ENCODE measurements at regions not wholly inside any gene's neighbourhood (a gene's known extent, or its start where the extent isn't known, plus 50 kb on each side); places are given as distances from the start of the nearest gene placed in this dataset.

DNA sequence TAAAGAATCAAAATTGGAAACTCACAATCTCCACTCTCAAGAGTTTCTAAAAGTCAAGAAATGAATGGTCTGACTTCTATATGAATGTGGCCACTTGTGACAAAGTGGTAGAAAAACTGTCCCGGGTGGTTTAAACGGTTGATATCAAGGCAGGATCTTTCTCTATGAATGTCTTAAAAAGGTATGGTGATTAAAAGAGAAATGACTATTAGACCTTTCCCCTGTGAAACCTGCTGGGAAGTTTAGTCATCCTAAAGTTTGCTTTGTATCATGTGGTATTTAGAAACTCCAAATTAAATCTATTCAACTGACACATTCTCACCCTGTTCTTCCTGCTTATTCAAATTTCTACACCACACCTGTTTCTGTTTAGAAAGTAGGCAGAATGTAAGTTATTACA is 492.5 kb downstream of the XPNPEP1 start:
- TF ChIP-seq, protein P1, sequence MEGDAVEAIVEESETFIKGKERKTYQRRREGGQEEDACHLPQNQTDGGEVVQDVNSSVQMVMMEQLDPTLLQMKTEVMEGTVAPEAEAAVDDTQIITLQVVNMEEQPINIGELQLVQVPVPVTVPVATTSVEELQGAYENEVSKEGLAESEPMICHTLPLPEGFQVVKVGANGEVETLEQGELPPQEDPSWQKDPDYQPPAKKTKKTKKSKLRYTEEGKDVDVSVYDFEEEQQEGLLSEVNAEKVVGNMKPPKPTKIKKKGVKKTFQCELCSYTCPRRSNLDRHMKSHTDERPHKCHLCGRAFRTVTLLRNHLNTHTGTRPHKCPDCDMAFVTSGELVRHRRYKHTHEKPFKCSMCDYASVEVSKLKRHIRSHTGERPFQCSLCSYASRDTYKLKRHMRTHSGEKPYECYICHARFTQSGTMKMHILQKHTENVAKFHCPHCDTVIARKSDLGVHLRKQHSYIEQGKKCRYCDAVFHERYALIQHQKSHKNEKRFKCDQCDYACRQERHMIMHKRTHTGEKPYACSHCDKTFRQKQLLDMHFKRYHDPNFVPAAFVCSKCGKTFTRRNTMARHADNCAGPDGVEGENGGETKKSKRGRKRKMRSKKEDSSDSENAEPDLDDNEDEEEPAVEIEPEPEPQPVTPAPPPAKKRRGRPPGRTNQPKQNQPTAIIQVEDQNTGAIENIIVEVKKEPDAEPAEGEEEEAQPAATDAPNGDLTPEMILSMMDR (IDR thresholded peaks at IDR 0.05 in 8 of 11, conservative IDR thresholded peaks at IDR 0.05 in 3 of 11) = no peak
- TF ChIP-seq POLR2A (IDR thresholded peaks at IDR 0.05) = no peak

All from spleen (tissue), 7 donors.